Middle frontal gyrus (tissue), 1 donor: ENCODE measurements at regions not wholly inside any gene's neighbourhood (a gene's known extent, or its start where the extent isn't known, plus 50 kb on each side); places are given as distances from the start of the nearest gene placed in this dataset.

Experiments
- DNase-seq: peaks from one replicate; pipeline ENCODE4 v3.0.0-alpha.2; 2015; ENCODE audit warnings: low spot score; ENCODE audit errors: extremely low spot score

DNA sequence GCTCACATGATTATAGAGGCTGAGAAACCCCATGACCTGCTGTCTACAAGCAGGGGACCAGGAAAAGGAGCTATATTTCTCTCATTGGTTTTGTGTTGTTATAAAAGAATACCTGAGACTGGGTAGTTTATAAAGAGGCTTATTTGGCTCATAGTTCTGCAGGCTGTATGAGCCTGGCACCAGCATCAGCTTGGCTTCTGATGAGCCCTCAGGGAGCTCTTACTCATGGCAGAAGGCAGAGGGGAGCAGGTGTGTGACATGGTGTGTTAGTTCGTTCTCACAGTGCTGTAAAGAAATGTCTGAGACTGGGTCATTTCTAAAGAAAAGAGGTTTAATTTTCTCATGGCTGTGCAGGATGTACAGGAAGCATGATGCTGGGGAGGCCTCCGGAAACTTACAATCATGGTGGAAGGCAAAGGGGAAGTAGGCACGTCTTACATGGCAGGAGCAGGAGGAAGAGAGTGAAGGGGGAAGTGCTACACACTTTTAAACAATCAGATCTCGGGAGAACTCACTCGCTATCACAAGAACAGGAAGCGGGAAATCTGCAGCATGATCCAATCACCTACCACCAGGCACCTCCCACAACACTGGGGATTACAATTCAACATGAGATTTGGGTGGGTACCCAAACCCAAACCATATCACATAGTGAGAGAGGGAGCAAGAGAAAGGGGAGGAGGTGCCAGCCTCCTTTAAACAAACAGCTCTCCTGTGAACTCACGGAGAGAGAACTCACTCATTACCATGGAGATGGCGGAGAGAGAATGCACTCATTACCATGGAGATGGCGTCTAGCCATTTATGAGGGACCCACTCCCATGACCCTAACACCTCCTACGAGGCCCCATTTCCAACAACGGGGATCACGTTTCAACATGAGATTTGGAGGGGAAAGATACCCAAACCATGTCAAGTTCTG, 133.4 kb downstream of the JCAD start:
- no peak for DNase-seq

GRCh38 chr10:29924436-29924835, 134.9 kb downstream of the JCAD start:
- no peak for DNase-seq

DNA sequence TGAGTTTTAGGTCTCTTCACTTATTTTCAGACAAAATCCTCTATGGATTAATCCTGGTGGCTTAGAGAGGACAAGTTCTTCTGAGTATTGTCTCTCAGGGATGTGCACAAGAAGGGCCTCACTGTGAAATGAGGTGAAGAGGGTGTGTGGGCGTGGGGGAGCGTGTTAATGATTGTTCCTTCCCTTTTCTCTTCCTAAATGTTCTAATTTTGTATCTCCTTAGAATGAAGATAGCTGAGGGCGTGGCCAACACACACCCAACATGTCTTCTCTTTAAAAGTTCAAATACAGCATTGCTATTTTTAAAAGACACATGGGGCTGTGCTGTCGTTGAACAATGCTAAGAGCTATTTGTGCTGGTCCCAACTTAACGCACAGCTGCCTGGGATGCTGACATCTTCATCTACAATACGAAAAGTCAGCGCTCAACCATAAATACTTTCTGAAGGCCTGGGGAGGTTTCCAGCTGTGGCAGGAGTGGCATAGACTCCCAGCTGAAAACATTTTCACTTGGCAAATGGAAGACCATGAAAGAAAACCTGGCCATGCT, 135.9 kb downstream of the JCAD start:
- DNase-seq = no peak

DNA sequence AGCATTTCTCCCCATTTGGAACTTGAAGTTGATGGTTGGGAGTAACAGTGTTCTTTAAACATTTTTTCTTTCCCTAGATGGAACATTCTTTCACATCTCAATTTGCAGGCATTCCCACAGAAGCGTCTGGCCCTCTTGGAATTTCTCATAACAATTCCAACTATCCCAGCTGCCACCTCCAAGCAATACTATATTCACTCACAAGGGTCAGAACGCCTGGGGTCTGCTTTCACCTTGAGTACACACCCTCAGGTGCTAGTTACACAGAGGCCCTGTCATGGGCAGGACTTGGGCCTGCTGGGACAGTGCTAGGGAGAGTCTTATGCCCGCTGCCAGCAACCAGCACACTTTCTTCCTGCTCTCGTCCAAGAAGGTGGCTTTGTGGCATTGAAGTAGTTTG, 136.5 kb downstream of the JCAD start:
- DNase-seq = no peak

DNA sequence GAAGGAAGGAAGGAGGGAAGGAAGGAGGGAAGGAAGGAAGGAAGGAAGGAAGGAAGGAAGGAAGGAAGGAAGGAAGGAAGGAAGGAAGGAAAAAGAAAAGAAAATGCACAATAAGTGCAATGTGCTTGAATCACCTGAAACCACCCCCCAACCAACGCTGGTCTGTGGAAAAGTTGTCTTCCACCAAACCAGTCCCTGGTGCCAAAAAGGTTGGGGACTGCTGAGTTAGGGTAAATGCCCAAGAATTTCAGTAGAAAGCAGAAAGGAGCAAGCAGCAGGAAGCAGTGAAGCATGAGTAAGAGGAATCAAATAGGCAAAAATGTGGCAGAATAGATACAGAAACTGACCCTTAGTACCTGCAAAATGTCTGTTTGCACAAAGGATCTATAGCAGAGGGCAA, 137.2 kb downstream of the JCAD start:
- no peak for DNase-seq

- DNase-seq = no peak
Observed at GRCh38 chr10:29921071-29921446, 138.3 kb downstream of the JCAD start.

DNA sequence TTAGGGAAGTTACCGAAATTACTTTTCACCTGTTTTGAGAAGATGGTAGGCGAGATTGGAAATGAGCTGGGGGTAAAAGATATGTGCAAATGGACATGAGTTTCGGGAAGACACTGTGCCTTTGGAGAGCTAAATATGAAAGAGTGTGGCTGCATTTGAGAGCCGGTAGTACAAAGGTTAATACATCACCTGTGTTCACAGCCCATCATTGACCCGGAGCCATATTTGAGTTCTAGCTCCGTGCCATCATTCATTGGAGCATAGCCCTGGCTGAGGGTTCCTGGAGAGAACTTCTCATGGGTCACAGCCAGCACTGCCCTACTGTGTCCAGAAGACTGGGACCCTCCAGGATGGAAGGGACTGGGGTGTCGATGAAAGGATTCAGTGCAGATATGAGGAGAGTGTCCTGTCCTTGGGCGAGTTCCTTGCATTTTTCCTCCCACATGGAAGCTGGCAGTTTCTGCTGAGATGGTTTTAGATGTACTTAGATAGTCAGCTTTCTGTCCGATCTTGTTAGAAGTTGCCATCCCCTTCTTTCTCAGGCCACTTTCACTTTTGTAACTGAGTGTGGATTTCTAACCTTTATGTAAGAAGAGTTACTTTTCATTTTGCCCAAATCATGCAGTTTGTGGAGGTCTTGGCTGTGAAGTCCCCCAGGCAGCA, 138.8 kb downstream of the JCAD start:
- no peak for DNase-seq

GRCh38 chr10:29918623-29919400, 140.6 kb downstream of the JCAD start:
- no peak for DNase-seq

DNA sequence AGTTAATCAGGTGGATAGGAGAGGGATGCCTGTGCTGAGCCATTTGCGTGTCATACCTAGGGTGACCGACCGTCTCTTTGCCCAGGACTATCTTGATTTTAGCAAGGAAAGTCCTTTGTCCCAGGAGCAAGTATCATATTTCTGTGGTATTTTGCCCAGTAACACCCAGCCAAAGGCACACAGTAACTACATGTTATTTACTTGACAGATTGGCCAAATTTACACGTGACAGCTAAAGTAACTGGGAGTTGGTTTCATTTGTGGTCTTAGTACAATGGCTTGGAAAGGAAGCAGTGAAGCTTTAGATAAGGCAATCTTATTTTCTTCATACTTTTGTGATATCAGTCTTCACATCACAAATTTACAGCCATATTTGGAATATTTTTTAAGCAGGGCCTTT, 142.1 kb downstream of the JCAD start:
- no peak for DNase-seq

- DNase-seq = no peak
Observed at GRCh38 chr10:29916669-29917068, 142.7 kb downstream of the JCAD start.

DNA sequence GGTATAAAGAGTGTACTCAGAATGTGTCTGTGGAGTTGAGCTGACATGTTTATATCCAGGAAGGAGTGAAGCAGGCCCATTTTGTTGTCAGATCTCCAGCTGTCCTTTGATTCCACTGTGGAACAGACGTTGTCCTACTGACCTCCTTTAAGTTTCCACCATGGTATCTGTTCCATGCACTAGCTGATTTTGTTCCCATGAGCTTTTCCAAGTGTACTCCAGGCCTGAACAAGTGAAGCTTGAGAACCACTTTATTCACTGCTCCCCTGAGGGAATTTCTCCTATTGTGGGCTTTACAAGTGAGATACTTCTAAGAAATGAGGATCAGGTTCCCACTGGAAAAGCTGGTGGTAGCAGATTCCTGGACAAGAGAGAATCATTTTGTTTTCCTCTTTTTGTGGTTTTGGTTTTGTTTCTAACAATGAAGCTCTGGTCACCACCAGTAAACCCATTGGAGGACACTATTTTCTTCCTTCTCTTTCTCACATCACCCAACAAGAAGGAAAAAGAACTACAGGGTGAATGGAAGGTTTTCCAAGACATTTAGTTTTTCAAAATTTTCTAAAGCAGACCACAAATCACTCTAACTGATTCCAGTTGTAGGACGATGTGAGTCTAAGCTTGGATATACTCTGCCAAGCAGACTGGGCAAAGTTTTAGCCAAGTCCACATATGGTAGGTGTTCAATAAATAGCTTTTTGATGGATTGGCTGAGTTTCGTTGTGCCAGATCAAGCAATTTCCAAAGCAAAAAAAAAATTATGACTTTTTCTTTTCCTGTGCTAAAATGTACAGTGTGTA, 144.2 kb downstream of the JCAD start:
- DNase-seq = no peak

DNA sequence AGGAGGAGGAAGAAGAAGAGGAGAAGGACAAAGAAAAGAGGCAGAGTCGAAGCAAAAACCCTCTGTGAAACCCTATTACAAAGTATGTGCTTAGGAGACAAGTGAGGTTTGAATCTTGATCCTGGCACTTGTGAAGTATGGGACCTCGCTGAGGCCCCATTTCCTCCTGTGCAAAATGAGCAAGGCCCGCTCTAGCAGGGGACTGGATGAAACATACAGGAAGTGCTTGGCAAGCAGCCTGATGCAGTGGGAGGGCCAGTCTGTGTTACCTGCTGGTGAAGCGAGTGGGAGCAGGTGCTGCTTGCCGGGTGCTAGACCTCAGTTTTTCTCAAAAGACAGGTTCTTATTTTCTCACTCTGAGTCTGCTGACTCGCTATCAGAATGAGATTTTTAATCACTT, 150.4 kb downstream of the JCAD start:
- DNase-seq = no peak

DNA sequence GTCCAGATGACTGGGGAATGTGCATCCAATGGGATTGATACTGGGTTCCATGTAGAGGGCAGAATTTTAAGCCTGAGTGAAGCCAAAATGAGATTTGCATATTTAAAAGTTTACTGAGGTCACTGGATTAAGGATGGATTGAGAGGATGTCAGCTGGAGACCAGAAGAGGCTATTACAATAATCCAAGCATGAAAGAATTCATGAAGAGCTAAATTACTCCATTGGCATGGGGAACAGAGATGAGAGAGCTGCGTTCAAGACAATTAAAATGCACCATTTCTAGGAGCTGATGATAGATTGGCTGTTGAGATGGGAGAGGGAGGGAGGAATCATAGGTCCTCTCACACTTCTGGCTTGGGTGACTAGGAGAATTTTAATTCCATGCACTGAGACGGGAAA, 158.5 kb downstream of the JCAD start:
- no peak for DNase-seq

DNA sequence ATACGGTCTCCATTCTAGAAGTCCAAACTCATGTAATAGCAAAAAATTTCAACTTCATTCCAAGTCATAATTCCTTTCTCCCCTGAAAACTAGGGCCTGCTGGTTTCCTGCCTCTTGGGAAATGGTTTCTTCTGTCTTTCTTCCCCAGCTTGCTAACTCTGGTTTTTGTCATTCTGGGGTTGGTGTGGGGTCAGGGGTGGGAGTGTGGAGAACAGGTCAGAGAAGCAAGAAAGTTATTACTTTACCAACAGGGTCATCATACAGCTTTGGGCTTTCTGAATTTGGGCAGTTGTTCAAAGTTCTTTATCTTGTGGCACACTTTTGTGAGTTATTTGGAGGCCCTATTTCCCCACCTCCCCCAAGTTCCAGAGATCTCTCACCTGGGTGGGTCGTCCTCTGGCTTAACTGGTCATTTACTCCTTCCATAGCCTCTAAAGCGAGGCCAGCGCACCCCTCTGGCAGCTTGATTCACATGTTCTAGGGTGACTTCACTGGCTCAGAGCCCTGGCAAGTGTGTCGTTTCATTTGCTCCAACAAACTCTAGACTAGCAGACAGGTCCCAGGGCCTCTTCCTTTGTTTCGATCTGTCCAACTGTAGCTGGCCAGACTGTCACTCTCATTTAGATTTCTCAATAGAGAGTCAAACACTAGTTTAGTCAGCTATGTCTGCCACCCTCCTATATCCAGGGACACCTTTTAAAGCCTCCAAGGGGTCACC, 161.2 kb downstream of the JCAD start:
- no peak for DNase-seq

- DNase-seq = no peak
Observed at GRCh38 chr10:29897430-29897829, 162.0 kb downstream of the JCAD start.

- no peak for DNase-seq
Observed at GRCh38 chr10:29896053-29896452, 163.3 kb downstream of the JCAD start.

DNA sequence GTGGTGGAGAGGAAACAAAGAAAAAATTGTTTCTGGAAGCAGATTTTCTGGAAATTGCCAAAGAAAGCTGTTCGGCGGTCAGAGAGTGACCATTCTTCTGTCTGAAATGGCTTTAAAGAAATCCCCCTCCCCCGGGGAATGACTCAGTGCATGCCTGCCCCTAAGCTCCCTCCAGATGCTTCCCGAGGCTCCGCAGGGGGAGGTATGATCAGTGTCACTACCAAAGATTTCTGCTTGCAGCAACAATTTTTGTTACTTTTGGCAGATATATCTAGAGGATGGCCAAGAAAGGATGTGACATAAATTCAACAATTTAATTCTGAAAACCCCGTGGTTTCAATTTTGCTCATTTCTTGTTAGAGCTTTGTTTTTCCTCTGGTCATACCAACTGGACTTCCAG, 163.9 kb downstream of the JCAD start:
- DNase-seq = no peak

- DNase-seq = no peak
Observed at GRCh38 chr10:29888321-29888720, 171.1 kb downstream of the JCAD start.

- no peak for DNase-seq
Observed at GRCh38 chr10:29886299-29886698, 173.1 kb downstream of the JCAD start.

GRCh38 chr10:29883231-29883630, 176.2 kb downstream of the JCAD start:
- DNase-seq = no peak
